GM18517 (cell line): ENCODE measurements at regions not wholly inside any gene's neighbourhood (a gene's known extent, or its start where the extent isn't known, plus 50 kb on each side); places are given as distances from the start of the nearest gene placed in this dataset.
A peak's percentile ranks its signal among the peaks of the same experiment; 100 is the strongest.
"Not testable (repeated sequence)": the region's sequence is repeated elsewhere in the genome, so short reads cannot be mapped to it uniquely, and the experiment has no call there.

Experiments
- ATAC-seq: cut with Tn5 transposase; IDR thresholded peaks from one replicate; pipeline ENCODE4 v1.9.1; 2021; ENCODE audit warnings: mild to moderate bottlenecking, moderate library complexity; ENCODE audit not compliant: unreplicated experiment

DNA sequence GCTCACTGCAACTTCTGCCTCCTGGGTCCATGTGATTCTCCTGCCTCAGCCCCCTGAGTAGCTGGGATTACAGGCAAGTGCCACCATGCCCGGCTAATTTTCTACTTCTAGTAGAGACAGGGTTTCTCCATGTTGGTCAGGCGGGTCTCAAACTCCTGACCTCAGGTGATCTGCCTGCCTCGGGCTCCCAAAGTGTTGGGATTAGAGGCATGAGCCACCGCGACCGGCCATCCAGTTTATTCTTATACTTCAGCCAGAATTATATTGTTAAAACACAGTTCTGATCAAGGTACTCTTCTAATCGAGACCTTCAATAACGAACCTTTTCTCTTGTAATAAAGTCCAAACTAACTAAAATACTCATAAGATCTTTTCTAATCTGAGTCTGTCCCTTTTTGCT lies 119.6 kb upstream of the FAR2 start:
- ATAC-seq = not testable (repeated sequence)

DNA sequence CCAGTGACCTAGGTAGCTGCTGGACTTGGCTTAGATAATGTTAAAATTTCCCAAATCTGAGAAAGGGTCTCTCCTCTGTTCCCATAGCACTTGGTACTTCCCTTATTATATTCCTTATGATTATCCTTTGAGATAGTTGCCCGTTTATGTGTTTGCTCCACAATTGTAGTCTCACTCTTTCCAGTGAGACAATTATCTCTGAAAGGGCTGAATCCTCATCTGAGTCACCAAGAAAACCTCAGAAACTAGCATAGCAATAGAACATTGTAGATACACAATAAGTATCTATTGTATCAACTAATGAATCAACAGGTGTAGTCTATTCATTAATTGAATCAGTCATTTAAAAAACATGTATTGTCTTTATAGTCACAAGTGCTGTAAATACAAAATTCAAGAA lies 119.1 kb upstream of the FAR2 start:
- no peak for ATAC-seq

GRCh38 chr12:29032446-29032845 lies 116.6 kb upstream of the FAR2 start:
- ATAC-seq = no peak

- ATAC-seq = no peak
Observed at GRCh38 chr12:29033519-29033918, 115.6 kb upstream of the FAR2 start.

GRCh38 chr12:29035112-29035511 lies 114.0 kb upstream of the FAR2 start:
- ATAC-seq = no peak

DNA sequence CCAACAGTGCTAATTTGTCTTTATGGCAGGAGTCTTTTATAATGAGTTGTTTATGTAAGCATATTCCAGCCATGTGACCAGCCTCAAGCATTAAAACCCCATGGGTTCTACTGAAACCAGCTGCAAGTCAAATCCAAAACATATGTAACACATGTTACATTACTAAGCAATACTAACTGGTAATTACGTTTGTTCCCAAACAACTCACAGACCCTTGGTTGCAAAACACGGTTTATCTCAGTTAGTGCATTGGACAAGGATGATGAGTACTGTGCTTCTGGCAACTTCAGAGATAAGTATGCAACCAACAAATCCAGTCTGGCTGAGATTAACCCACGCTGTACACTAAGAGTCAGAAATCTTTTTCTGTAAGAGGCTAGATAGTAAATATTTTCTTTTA lies 110.1 kb upstream of the FAR2 start:
- ATAC-seq = no peak

- no peak for ATAC-seq
Observed at GRCh38 chr12:29041621-29042020, 107.5 kb upstream of the FAR2 start.

- no peak for ATAC-seq
Observed at GRCh38 chr12:29043069-29043468, 106.0 kb upstream of the FAR2 start.

DNA sequence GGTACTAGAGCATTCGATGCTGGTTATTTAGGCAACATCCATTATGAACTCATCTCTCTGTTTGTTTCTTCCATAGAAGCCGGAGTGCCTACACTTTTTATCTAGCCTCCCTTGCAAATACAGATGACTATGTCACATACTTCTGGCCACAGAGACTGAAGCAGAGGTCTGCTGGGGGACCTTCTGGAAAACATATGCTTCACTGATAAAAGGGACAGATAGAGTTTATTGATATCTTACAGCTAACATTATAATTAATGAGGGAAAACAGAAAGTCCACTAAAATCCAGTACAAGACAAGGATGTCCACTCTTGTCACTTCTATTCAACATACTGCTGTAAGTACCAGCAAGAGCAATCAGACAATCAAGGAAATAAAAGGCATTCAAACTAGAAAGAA lies 104.3 kb upstream of the FAR2 start:
- ATAC-seq = no peak

- ATAC-seq = no peak
Observed at GRCh38 chr12:29048787-29049186, 100.3 kb upstream of the FAR2 start.

- ATAC-seq = peak; percentile 87
Observed at GRCh38 chr12:29050503-29050902, 98.6 kb upstream of the FAR2 start.

DNA sequence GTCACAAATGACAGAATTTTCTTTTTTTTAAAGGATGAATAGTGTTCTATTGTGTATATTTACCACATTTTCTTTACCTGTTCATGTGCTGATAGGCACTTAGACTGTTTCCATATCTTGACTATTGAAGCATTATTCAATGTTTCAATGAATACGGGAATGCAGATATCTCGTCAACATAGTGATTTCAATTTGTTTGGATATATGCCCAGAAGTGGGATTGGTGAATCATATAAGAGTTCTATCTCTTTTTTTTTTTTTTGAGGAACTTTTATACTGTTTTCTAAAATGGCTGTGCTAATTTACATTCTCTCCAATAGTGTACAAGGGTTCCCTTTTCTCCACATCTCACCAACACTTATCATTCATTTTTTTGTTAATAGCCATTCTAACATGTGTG lies 97.9 kb upstream of the FAR2 start:
- ATAC-seq = no peak

DNA sequence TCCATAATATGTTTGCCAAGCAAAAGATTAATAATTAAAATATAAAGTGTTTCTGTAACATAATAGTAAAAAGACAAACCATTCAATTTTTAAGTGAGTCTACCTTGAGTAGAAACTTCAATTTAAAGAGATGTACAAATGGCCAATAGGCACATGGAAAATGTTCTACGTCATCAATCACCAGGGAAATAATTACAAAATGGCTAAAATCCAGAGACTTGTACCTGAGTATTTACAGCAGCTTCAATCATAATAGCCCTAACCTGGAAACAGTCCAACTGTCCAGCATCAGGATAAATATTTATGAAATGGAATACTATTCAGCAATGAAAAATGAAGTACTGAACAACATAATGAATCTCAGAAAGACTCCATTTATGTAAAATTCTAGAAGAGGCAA lies 95.5 kb upstream of the FAR2 start:
- ATAC-seq = no peak

DNA sequence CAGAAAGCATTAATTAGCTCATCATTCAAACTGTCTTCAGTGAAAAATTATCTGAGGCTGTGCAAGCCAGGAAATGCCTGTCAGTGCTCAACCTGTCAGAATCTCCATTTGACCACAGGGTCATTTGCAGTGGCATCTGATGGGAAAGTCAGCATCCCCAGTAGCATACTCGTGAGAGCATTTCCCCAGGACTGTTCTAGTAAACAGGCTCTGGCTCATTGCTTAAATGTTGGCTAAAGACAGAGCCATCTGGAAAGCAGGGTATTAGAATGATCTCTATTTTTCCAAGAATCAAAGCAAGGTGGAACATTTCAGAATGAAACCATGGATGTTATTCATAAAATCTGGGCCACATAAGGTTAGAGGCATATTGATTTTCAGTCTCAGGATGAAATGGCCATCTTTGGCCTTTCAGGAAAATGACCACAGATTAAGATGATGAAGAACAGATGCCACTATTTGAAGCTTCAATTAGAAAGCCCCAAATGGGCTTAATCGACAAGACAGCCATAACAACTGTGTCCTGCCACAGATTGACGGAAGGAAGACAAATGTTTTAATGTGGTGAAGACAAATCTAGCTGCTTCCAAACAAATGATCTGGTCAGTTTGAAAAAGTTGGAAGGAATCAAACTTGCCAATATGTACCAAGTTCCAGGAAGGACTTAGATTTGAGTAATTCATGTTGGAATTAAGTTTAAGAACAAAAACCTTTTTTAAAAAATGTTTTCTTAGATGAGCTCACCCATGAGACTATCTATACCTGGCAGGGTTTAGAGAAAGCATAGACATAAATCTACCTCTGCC lies 94.0 kb upstream of the FAR2 start:
- no peak for ATAC-seq

DNA sequence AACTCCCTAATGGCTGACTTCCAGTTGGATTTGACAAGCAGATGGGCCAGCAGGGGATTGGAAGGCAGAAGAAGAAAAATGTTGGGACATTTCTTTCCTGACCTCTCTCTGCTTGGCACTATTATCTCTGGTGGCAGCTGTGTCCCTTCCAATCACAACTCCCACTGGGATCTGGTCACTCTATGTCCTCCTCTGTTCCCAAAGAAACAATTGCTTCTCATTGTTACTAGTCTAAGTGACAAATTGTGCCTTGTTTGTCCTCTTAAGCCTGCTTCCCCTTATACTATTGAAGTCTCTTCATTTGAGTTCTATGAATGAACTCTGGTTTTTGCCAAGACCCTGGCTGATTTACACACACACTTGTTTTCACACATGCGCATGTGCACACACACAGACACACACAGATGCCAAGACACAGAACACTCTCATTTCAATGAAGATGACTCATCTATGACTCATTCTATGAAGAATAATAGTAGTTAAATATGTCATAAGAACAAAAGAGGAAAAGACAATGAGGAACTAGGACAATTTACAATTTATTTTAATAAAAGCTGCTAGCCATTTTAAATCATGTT lies 83.0 kb upstream of the FAR2 start:
- ATAC-seq = peak; percentile 80

- ATAC-seq = no peak
Observed at GRCh38 chr12:29067430-29067829, 81.6 kb upstream of the FAR2 start.

GRCh38 chr12:29070309-29070708 lies 78.8 kb upstream of the FAR2 start:
- ATAC-seq = no peak

- no peak for ATAC-seq
Observed at GRCh38 chr12:29071099-29071498, 78.0 kb upstream of the FAR2 start.

GRCh38 chr12:29072631-29073030 lies 76.4 kb upstream of the FAR2 start:
- no peak for ATAC-seq

GRCh38 chr12:29073631-29074239 lies 75.3 kb upstream of the FAR2 start:
- peak; percentile 90 for ATAC-seq

GRCh38 chr12:29081101-29081500 lies 68.0 kb upstream of the FAR2 start:
- ATAC-seq = no peak

- ATAC-seq = no peak
Observed at GRCh38 chr12:29082522-29082921, 66.6 kb upstream of the FAR2 start.
